GM18505 (cell line): ENCODE measurements at regions not wholly inside any gene's neighbourhood (a gene's known extent, or its start where the extent isn't known, plus 50 kb on each side); places are given as distances from the start of the nearest gene placed in this dataset.

Source experiments
- ATAC-seq: cut with Tn5 transposase; IDR thresholded peaks from one replicate; pipeline ENCODE4 v1.9.1; 2021; ENCODE audit not compliant: unreplicated experiment
- POLR2A ChIP-seq: IDR thresholded peaks from 4 replicates; pipeline ENCODE4 v1.6.1; 2011; ENCODE audit warnings: borderline replicate concordance; ENCODE audit not compliant: insufficient read depth, insufficient read length; ENCODE audit errors: extremely low read depth

- peak; percentile 62 for ATAC-seq
- no peak for TF ChIP-seq POLR2A
Measured at GRCh38 chr6:47360388-47360787, 50.7 kb upstream of the TNFRSF21 start.

- TF ChIP-seq POLR2A = no peak
- ATAC-seq = no peak
Measured at GRCh38 chr6:47362857-47363461, 53.3 kb upstream of the TNFRSF21 start.

- TF ChIP-seq POLR2A = no peak
Measured at GRCh38 chr6:47363736-47364135, 54.0 kb upstream of the TNFRSF21 start.

GRCh38 chr6:47366335-47366890 lies 56.7 kb upstream of the TNFRSF21 start:
- TF ChIP-seq POLR2A = no peak
- no peak for ATAC-seq

More at GRCh38 chr6:47363736-47364135, 54.0 kb upstream of the TNFRSF21 start:
- ATAC-seq = no peak

GRCh38 chr6:47371139-47371869 lies 61.6 kb upstream of the TNFRSF21 start:
- no peak for TF ChIP-seq POLR2A

GRCh38 chr6:47371870-47372255 lies 62.2 kb upstream of the TNFRSF21 start:
- ATAC-seq = no peak
- no peak for TF ChIP-seq POLR2A

More at GRCh38 chr6:47371139-47371869, 61.6 kb upstream of the TNFRSF21 start:
- ATAC-seq = no peak

GRCh38 chr6:47372318-47372717 lies 62.6 kb upstream of the TNFRSF21 start:
- no peak for TF ChIP-seq POLR2A
- ATAC-seq = no peak

GRCh38 chr6:47375426-47375825 lies 65.7 kb upstream of the TNFRSF21 start:
- no peak for TF ChIP-seq POLR2A
- ATAC-seq = no peak

GRCh38 chr6:47376930-47377329 lies 67.2 kb upstream of the TNFRSF21 start:
- peak; percentile 88 for ATAC-seq
- TF ChIP-seq POLR2A = no peak

GRCh38 chr6:47377971-47378370 lies 68.3 kb upstream of the TNFRSF21 start:
- no peak for ATAC-seq

GRCh38 chr6:47379328-47379727 lies 69.6 kb upstream of the TNFRSF21 start:
- TF ChIP-seq POLR2A = no peak
- no peak for ATAC-seq

More at GRCh38 chr6:47377971-47378370, 68.3 kb upstream of the TNFRSF21 start:
- TF ChIP-seq POLR2A = no peak

GRCh38 chr6:47380251-47380650 lies 70.5 kb upstream of the TNFRSF21 start:
- ATAC-seq = no peak
- no peak for TF ChIP-seq POLR2A

GRCh38 chr6:47381036-47381435 lies 71.3 kb upstream of the TNFRSF21 start:
- no peak for ATAC-seq
- no peak for TF ChIP-seq POLR2A

GRCh38 chr6:47383360-47383759 lies 73.7 kb upstream of the TNFRSF21 start:
- no peak for TF ChIP-seq POLR2A
- ATAC-seq = no peak
